Liver (tissue), 7 donors: ENCODE measurements at regions not wholly inside any gene's neighbourhood (a gene's known extent, or its start where the extent isn't known, plus 50 kb on each side); places are given as distances from the start of the nearest gene placed in this dataset.

Source experiments
- DNase-seq: peaks from one replicate; pipeline ENCODE4 v3.0.0-alpha.2; 2017; ENCODE audit warnings: low spot score
- H3K27ac ChIP-seq, 2 donors: one replicate each; pipeline ENCODE4 v1.7.0; 2013; ENCODE audit warnings: inconsistent platforms in 2 of 2, low read length in 2 of 2, control low read depth in 1 of 2, low read depth in 1 of 2, mild to moderate bottlenecking in 1 of 2
- H3K27me3 ChIP-seq, 4 donors: one replicate each; pipeline versions ENCODE4 v1.6.1 to v1.7.0; 2013; ENCODE audit warnings: low read length in 3 of 4, inconsistent platforms in 1 of 4, mild to moderate bottlenecking in 1 of 4, moderate library complexity in 1 of 4; ENCODE audit not compliant: control insufficient read depth in 4 of 4, insufficient read depth in 4 of 4
- H3K36me3 ChIP-seq, 4 donors: one replicate each; pipeline versions ENCODE4 v1.6.1 to v1.7.0; 2013; ENCODE audit warnings: low read length in 3 of 4, mild to moderate bottlenecking in 3 of 4, low read depth in 1 of 4, moderate library complexity in 1 of 4; ENCODE audit not compliant: control insufficient read depth in 4 of 4, insufficient read depth in 3 of 4
- H3K4me1 ChIP-seq, 4 donors: one replicate each; pipeline versions ENCODE4 v1.6.1 to v1.7.0; 2013; ENCODE audit warnings: low read length in 3 of 4, mild to moderate bottlenecking in 3 of 4, moderate library complexity in 1 of 4; ENCODE audit not compliant: control insufficient read depth in 4 of 4, insufficient read depth in 4 of 4
- H3K4me3 ChIP-seq, 3 donors: one replicate each; pipeline versions ENCODE4 v1.6.1 to v1.7.0; 2013; ENCODE audit warnings: low read length in 3 of 3, control low read depth in 1 of 3, low read depth in 1 of 3, mild to moderate bottlenecking in 1 of 3
- H3K9ac ChIP-seq, 2 donors: one replicate each; pipeline ENCODE4 v1.7.0; 2013; ENCODE audit warnings: low read length in 2 of 2, mild to moderate bottlenecking in 2 of 2, moderate library complexity in 2 of 2, control low read depth in 1 of 2, low read depth in 1 of 2
- H3K9me3 ChIP-seq, 4 donors: one replicate each; pipeline versions ENCODE4 v1.6.1 to v1.7.0; 2013; ENCODE audit warnings: low read length in 3 of 4; ENCODE audit not compliant: control insufficient read depth in 4 of 4
- ATF3 ChIP-seq: IDR thresholded peaks from 2 replicates; pipeline ENCODE4 v1.6.1; 2016; ENCODE audit warnings: antibody characterized with exemption
- EGR1 ChIP-seq, 2 donors: IDR thresholded peaks; 2 replicates each; pipeline ENCODE4 v1.6.1; 2016 to 2018; ENCODE audit warnings: antibody characterized with exemption in 2 of 2, low read depth in 2 of 2
- FOXA1 ChIP-seq: IDR thresholded peaks from 2 replicates; pipeline ENCODE4 v1.6.1; 2016; ENCODE audit warnings: antibody characterized with exemption
- FOXA2 ChIP-seq: IDR thresholded peaks from 2 replicates; pipeline ENCODE4 v1.6.1; 2016; ENCODE audit warnings: antibody characterized with exemption
- GABPA ChIP-seq, 2 donors: IDR thresholded peaks in 1 of 2; conservative IDR thresholded peaks in 1 of 2; 2 replicates each; pipeline ENCODE4 v1.6.1; 2016; ENCODE audit warnings: antibody characterized with exemption in 2 of 2, mild to moderate bottlenecking in 1 of 2, moderate library complexity in 1 of 2
- HNF4G ChIP-seq: IDR thresholded peaks from 2 replicates; pipeline ENCODE4 v1.6.1; 2016; ENCODE audit warnings: antibody characterized with exemption
- JUND ChIP-seq, 2 donors: IDR thresholded peaks; 2 replicates each; pipeline ENCODE4 v1.6.1; 2016; ENCODE audit warnings: antibody characterized with exemption in 2 of 2
- RAD21 ChIP-seq, 2 donors: IDR thresholded peaks; 2 replicates each; pipeline ENCODE4 v1.6.1; 2016; ENCODE audit warnings: antibody characterized with exemption in 2 of 2, mild to moderate bottlenecking in 2 of 2
- REST ChIP-seq: IDR thresholded peaks from 2 replicates; pipeline ENCODE4 v1.6.1; 2016; ENCODE audit warnings: antibody characterized with exemption, mild to moderate bottlenecking
- SP1 ChIP-seq: IDR thresholded peaks from 2 replicates; pipeline ENCODE4 v1.6.1; 2018; ENCODE audit warnings: antibody characterized with exemption, mild to moderate bottlenecking
- TAF1 ChIP-seq: conservative IDR thresholded peaks from 2 replicates; pipeline ENCODE4 v1.6.1; 2016; ENCODE audit warnings: antibody characterized with exemption, mild to moderate bottlenecking
- YY1 ChIP-seq: IDR thresholded peaks from 2 replicates; pipeline ENCODE4 v1.6.1; 2016; ENCODE audit warnings: antibody characterized with exemption, mild to moderate bottlenecking
- ZBTB33 ChIP-seq: IDR thresholded peaks from 2 replicates; pipeline ENCODE4 v1.6.1; 2016; ENCODE audit warnings: antibody characterized with exemption
- WGBS: extraction: QIAGEN DNeasy Blood & Tissue Kit; methylation state at CpG from one replicate; pipeline ENCODE4 v1.1.7; 2013; 5-methylcytosine and 5-hydroxymethylcytosine counted together
- donor health status: healthy.
- donor health status: healthy.
- donor health status: healthy.
- donor health status: healthy.

- 67% methylated on average over 5 of the region's 5 CpGs for WGBS
- Histone ChIP-seq H3K9me3 (no peaks in the 10 kb centered on the region), H3K27me3 (no peaks in the 10 kb centered on the region), H3K9ac (no peak overlapping the region), H3K27ac (no peak overlapping the region), H3K4me3 (no peak overlapping the region), H3K36me3 (no peaks in the 10 kb centered on the region), H3K4me1 (no peaks in the 10 kb centered on the region)
- no peak for DNase-seq
- TF ChIP-seq RAD21 (IDR thresholded peaks at IDR 0.05) (no peak), HNF4G (no peak), GABPA (IDR thresholded peaks at IDR 0.05 in 1 of 2, conservative IDR thresholded peaks at IDR 0.05 in 1 of 2) (no peak), EGR1 (IDR thresholded peaks at IDR 0.05; ENCODE audit: low read depth in 2 of 2) (no peak), FOXA2 (no peak), FOXA1 (no peak), ATF3 (no peak), REST (no peak), TAF1 (no peak)
Observed at GRCh38 chr6:97665446-97665845, 382.4 kb upstream of the MMS22L start.

- WGBS: 45% methylated on average over 1 of the region's 1 CpG
- Histone ChIP-seq H3K27me3 (no peaks in the 10 kb centered on the region), H3K9me3 (no peaks in the 10 kb centered on the region), H3K4me3 (no peak overlapping the region), H3K36me3 (no peaks in the 10 kb centered on the region), H3K9ac (no peak overlapping the region), H3K27ac (no peak overlapping the region), H3K4me1 (no peaks in the 10 kb centered on the region)
- DNase-seq: no peak
- no peak for TF ChIP-seq FOXA1
- TF ChIP-seq EGR1 (IDR thresholded peaks at IDR 0.05; ENCODE audit: low read depth in 2 of 2): no peak
- TF ChIP-seq FOXA2: no peak
- TF ChIP-seq GABPA (IDR thresholded peaks at IDR 0.05 in 1 of 2, conservative IDR thresholded peaks at IDR 0.05 in 1 of 2): no peak
- no peak for TF ChIP-seq TAF1
- TF ChIP-seq JUND (IDR thresholded peaks at IDR 0.05): no peak
- TF ChIP-seq ZBTB33: no peak
- TF ChIP-seq YY1: no peak
- TF ChIP-seq SP1: no peak
- no peak for TF ChIP-seq RAD21 (IDR thresholded peaks at IDR 0.05)
- no peak for TF ChIP-seq REST
Observed at GRCh38 chr6:97666889-97667288, 383.9 kb upstream of the MMS22L start.
